GM19239 (cell line): ENCODE measurements at regions not wholly inside any gene's neighbourhood (a gene's known extent, or its start where the extent isn't known, plus 50 kb on each side); places are given as distances from the start of the nearest gene placed in this dataset.
"Not testable (repeated sequence)": the region's sequence is repeated elsewhere in the genome, so short reads cannot be mapped to it uniquely, and the experiment has no call there.

Experiments used
- DNase-seq: peaks from one replicate; pipeline ENCODE4 v3.0.0; 2011; ENCODE audit warnings: low spot score; ENCODE audit not compliant: insufficient read length
- FAIRE-seq: peaks from 2 replicates; lab custom pipeline; 2011; peaks lifted over from hg19 to GRCh38; lab: Jason Lieb, UNC

DNA sequence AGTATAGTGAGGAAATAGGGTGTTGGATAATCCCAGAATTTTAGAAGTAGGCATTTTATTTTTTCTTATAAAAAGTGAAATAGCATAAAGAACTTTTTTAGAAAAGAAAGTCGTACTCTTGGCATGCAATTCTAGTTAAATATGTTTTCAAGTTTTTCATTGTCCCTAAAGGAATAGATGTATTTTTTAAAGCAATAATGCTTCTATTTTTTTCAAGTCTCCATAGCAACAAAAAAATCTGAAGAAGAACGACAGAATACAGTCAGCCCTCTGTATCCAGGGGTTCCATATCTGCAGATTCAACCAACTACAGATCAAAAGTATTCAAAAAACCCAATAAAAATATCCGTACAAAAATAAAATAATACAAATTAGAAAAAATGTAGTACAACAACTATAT, 538.2 kb downstream of the GLUD2 start:
- DNase-seq = no peak
- no peak for FAIRE-seq

DNA sequence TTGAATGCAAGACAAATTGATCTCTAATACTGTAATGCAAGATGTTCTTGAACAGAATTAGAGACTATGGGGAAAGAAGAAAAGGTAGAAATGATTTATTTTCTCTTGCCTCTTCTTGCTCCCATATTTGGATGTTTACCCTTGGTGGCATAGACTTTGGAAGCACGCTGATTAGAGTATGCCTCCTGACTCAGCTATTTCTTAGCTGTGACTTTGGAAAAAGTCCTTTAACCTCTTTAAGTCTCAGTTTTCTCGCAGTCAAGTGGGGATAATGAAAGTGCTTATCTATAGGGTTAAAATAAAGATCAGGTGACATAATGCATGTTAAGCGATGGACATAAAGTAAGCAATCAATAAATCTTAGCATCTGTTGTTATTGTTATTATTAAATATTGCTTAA, 545.5 kb downstream of the GLUD2 start:
- DNase-seq = no peak
- FAIRE-seq = no peak

DNA sequence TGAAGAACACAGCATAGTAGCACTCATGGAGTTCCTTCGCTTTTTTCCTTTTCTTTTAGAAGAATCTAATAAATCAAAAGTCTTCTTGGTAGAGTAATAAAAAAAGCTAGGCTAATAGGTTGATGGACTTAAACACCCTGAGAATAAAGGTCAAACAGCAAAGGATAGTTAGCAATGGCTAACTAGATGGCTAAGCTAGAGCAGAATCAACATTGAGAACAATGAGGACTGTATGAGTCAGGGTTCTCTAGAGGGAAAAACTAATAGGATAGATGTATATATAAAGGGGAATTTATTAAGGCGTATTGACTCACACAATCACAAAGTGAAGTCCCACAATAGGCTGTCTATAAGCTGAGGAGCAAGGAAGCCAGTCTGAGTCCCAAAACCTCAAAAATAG, 550.9 kb downstream of the GLUD2 start:
- FAIRE-seq = no peak
- DNase-seq = no peak

DNA sequence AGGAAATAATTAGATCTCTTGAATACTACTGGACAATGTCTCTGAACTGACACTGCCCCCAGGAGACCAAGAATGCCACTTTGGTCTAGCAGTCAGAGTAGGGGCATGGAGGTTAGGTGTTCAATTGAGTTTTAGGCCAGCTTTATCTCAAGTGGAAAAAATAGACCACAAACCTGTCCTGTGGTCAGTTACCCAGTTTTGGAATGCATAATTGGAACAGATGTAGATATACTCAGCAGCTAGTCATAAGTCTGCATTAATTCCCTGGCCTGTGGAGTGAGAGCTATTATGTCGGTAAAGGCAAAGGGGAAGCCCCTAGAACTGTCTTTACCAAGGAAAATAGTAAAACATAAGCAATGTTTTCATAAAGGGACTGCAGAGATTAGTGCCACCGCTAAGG, 587.7 kb downstream of the GLUD2 start:
- no peak for FAIRE-seq
- DNase-seq = no peak

DNA sequence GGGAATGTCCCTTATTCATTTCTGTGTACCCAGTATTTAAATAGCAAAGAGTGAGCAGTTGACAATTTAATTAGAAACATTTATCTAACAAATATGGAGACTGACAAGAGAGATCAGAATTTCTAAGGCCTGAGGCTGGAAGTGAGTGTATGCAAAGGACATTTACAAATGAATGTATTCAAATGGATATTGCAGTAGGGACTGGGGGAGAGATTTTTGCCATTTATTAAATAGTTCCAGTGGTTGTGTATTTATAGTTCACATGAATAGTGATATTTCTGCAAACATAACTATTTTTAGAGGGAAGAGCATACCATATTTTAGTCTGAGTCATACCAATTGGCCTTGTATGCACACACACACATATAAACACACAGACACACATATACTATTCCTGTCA, 592.4 kb downstream of the GLUD2 start:
- no peak for FAIRE-seq

DNA sequence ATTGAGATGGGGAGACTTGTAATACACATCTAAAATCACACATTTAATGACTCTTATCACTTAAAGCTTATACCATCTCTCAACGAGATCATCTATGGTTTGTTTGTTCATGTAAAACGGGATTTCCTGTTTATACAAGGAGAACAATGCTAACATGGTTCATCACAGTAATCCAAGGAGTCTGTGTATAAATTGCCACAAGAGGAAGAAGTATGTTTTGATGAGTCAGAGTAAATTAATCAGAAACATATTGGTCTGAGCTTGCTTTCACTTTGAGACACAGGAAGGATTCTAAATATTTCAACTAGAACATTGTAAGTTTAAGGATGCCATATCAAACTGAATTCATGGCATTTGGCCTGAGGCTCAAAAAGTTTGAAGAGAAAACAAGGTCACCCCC, 594.1 kb downstream of the GLUD2 start:
- FAIRE-seq = no peak
- no peak for DNase-seq

More for the DNA sequence above, 592.4 kb downstream of the GLUD2 start:
- no peak for DNase-seq

DNA sequence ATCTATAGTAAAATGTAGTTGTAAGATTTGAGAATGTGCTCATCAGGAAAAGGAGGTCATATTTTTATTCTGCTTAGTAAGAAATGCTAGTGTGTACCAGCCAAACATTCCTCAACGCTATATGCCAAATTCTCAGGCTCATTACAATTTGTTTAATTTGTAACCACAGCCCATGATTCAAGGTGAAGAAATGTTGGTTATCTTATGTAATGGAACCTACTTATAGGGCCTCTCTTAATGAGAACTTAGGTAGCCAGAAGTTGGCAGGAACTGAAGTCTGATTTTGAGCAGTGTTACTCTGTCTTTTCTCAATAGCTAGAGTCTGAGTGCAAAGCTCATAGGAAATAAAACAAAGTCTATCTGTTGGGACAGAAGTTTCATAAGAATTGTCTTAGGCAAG, 595.0 kb downstream of the GLUD2 start:
- DNase-seq (no peak), FAIRE-seq (no peak)

DNA sequence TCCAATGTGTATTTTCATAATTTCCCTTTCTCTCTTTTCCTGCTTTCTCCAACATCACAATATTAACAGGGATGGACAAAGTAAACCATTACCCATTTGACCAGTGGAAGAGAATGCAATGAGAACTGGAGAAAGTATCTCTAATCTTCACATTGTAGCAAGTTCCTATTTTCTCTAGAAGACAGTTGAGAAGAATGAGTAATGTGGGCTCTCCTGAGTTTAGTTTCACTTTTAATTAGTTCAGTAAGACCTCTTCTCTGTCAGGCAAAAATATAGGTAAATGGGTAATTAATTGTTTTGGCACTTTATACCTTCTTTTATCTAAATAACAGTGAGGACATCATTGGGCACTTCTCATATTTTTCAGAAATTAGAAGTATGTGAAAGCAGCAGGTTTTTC, 602.0 kb downstream of the GLUD2 start:
- DNase-seq = no peak
- no peak for FAIRE-seq

DNA sequence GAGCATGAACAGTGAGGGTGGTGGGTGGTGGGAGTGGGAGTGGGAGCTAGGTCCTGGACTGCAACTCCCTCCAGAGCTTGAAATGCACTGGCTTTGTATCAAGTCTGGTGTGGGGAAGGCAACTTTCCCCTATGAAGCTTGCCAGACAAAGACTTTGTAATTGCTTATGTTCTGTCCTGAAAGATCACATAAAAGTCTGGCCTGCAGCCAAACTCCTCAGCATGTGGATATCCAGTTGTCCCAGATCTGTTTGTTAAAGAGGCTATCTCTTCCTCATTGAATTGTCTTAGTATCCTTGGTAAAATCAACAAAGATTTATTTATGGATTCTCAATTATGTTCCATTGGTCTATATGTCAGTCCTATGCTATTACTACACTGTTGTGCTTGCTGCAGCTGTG, 607.9 kb downstream of the GLUD2 start:
- DNase-seq = no peak
- FAIRE-seq = no peak

DNA sequence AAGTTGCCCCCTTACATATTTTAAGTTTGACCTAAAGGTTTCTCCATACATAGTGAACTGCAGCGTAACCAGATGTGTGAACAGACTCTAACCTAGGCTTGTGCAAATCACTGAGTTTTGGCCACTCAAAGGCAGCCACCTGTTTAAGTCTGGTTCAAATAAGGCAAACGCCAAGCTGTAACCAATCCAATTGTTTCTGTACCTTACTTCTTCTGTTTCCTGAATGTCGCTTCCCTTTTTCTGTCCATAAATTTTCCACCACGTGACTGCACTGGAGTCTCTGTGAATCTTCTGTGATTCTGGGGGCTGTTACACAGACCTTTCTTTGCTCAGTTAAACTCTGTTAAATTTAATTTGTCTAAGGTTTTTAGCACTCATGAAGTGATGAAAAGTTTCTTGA, 618.8 kb downstream of the GLUD2 start:
- FAIRE-seq (peak; percentile 23), DNase-seq (no peak)

DNA sequence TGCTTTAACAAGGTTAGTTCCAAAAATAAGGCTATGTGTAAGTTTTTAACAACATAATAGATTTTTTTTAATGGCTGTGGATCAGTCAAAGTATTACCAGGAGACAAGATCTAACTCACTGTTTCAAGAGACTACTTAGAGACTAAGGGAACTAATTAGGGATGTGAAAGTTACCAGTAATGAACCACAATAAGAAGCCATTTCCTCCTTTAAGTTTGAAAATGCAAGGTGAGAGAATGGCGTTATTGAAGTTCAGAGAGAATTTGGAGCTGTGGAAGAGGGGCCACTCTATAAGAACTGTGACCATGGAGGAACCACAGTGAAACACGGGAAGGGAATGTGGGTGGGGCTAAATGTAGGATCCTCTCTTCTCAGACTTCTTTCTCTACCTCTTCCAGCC, 624.2 kb downstream of the GLUD2 start:
- FAIRE-seq (no peak), DNase-seq (no peak)

DNA sequence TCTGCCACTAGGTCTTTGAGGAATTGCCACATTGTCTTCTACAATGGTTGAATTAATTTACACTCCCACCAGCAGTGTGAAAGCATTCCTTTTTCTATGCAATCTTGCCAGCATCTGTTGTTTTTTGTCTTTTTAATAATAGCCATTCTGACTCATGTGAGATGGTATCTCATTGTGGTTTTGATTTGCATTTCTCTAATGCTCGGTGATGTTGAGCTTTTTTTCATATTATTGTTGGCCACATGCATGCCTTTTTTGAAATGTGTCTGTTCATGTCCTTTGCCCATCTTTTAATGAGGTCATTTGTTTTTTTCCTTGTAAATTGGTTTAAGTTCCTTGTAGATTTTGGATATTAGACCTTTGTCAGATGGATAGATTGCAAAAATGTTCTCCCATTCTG, 661.8 kb downstream of the GLUD2 start:
- DNase-seq, FAIRE-seq: not testable (repeated sequence)

DNA sequence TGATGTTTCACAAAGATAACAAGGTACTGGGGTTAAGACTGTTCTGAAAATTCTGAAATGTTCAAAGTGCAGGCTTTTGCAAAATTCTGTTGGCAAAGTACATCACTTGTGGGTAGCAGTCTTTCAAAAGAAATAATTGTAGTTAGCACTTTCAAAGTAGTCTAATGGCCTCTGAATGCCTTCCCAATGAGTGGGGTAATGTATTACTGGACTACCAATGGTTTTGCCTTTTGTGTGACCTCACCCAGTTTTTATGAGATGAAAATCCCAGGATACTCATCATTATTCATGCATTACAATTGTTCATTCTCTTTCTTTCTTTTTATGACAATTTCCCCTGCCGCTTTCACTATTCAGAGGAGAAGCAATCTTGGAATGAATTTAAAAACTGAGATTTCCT, 686.1 kb downstream of the GLUD2 start:
- no peak for FAIRE-seq
- DNase-seq = no peak

DNA sequence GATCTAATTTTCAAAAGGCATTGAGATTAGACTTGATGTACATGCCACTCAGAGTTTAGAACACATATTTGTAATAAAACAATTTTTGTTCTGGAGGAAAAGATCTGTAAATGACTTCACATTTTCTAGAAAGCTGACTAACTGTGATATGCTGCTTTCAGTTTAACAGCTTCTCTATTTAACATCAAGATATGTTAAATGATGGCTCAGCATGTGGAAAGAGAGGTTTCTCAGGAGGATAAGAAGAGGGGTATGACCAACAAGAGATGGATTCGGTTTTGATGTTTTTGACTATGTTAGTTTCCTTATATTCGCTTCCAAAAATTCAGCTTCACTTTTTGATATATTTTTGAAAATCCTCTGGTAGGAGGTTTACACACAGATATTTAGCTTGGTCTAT, 698.7 kb downstream of the GLUD2 start:
- FAIRE-seq (no peak), DNase-seq (no peak)

DNA sequence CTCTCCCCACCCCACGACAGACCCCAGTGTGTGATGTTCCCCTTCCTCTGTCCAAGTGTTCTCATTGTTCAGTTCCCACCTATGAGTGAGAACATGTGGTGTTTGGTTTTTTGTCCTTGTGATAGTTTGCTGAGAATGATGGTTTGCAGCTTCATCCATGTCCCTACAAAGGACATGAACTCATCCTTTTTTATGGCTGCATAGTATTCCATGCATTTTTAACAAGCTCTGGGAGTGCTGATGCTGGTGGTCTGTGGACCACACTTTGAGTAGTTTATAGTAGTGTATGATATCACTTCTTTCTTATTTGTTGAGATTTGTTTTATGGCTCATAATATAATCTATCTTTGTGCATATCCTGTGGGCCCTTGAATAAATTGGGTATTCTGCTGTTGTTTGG, 706.2 kb downstream of the GLUD2 start:
- not testable (repeated sequence) for DNase-seq, FAIRE-seq

DNA sequence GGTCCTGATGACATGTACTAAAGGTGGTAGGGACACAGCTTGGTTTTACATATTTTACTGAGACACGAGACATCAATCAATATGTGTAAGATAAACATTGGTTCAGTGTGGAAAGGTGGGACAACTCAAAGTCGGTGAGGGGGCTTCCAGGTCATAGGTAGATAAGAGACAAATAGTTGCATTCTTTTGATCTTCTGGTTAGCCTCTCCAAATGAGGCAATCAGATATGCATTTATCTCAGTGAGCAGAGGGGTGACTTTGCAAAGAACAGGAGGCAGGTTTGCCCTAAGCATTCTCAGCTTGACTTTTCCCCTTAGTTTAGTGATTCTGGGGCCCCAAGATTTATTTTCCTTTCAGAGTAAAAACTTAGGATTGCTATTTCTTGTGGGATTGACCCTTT, 706.9 kb downstream of the GLUD2 start:
- no peak for FAIRE-seq
- DNase-seq = no peak

DNA sequence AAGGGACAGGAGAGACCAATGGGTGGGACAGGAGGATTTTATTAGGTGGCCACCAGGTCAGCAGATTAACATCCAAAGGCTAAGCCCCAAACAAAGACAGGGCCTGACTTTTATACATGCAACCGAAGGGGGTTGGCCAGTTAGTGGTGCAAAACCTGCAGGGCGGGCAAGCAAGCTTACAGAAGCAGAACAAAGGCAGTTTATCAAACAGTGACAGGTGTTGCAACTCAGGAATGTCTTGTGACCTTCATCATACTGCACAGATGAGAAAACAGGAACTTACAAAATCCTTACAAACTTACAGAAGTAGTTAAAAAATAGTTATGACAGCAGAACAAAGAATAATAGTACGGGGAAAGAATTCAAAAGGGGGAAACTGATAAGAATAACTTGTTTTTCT, 708.1 kb downstream of the GLUD2 start:
- DNase-seq = no peak
- FAIRE-seq = no peak

DNA sequence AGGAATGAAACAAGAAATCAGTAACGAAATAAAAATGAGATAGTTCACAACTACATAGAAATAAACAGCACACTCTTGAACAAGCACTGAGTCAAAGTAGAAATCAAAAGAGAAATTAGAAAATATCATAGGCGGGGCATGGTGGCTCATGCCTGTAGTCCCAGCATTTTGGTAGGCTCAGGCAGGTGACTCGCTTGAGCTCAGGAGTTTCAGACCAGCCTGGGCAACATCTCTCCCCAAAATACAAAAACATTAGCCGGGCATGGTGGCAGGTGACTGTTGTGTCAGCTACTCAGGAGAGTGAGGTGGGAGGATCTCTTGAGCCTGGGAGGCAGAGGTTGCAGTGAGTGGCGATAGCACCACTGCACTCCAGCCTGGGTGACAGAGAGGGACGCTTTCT, 714.4 kb downstream of the GLUD2 start:
- FAIRE-seq = no peak

DNA sequence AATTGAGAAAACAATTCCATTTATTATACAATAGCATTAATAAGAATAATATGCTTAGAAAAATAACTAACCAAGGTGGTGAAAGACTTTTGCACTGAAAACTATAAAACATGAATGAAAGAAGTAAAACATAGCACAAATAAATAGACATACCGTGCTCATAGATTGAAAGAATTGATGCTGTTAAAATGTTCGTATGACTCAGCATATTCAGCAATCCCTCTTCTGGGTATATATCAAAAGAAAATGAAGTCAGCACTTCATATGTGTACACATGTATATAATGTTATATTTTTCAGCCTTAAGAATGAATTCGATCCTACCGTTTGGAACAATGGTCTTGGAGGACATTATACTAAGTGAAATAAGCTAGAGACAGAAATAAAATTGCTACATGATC, 716.3 kb downstream of the GLUD2 start:
- FAIRE-seq (no peak), DNase-seq (no peak)

More for the DNA sequence above, 714.4 kb downstream of the GLUD2 start:
- DNase-seq = no peak

DNA sequence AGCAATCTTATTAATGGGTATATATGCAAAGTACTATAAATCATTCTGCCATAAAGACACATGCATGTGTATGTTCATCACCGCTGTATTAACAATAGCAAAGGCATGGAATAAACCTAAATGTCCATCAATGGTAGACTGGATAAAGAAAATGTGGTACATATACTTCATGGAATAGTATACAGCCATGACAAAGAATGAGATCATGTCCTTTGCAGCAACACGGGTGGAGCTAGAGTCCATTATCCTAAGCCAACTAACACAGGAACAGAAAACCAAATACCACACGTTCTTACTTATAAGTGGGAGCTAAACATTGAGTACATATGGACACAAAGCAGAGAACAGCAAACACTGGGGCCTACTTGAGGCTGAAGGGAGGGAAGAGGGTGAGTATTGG, 720.8 kb downstream of the GLUD2 start:
- FAIRE-seq = not testable (repeated sequence)

DNA sequence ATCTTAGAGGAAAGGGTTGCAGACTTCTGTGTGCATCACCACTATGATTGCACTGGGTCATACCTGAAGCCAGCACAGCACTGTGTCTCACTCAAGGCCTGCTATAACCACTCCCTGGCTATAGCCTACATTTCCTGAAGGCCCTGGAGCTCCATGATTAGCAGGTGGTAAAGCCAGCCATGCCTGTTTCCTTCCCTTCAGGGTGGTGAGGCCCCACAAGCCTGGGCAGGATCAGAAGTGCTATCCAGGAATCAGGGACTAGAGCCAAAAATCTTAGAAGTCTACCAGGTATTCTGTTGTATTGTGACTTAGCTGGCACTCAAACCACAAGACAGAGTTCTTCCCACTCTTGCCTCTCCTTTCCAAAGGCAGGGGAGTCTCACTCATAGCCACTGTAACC, 734.6 kb downstream of the GLUD2 start:
- FAIRE-seq = no peak
- no peak for DNase-seq

More for the DNA sequence above, 720.8 kb downstream of the GLUD2 start:
- not testable (repeated sequence) for DNase-seq

DNA sequence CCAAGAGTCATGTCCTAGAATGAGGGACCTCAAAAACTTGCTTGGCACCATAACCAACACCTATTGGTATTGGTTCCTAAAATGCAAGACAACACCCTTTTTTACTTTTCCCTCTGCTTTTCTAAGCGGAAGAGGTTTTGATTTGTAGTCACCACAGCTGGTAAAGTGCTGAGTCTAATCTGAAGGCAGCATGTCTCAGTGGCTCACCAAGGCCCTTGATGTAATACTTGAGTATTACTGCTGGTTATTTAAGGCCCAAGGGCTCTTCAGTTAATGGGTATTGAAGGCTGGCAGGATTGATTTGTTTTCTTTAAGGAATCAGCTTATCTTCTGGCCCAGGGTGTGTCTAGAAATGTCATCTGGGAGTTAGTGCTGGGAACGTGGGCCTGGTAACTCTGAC, 735.1 kb downstream of the GLUD2 start:
- no peak for DNase-seq
- FAIRE-seq = no peak

DNA sequence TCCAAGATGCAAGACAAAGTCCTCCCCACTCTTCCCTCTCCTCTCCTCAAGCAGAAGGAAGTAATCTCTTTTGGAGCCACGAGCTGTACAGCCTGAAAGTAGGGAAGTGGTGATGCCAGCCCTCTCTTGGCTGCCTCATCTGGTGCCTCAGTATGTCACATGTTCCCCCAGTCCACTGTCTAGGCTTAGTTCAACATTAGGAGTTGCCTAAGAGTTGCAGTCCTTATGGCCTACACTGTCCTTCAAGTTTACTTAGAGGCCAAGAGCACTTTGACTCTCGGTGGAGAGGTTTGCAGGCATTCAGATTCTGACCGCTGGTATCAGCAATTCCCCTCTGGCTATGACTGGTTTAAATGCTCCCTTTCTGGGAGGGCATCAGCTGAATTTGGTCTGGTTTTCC, 735.6 kb downstream of the GLUD2 start:
- no peak for DNase-seq
- no peak for FAIRE-seq
